ENCODE measurements at regions not wholly inside any gene's neighbourhood (a gene's known extent, or its start where the extent isn't known, plus 50 kb on each side); places are given as distances from the start of the nearest gene placed in this dataset.

- no peak overlapping the region for H3K27ac ChIP-seq
- TF ChIP-seq CTCF (conservative IDR thresholded peaks at IDR 0.05): no peak
These were observed 68.0 kb upstream of the OSBPL8 start for GRCh38 chr12:76627346-76628135.

DNA sequence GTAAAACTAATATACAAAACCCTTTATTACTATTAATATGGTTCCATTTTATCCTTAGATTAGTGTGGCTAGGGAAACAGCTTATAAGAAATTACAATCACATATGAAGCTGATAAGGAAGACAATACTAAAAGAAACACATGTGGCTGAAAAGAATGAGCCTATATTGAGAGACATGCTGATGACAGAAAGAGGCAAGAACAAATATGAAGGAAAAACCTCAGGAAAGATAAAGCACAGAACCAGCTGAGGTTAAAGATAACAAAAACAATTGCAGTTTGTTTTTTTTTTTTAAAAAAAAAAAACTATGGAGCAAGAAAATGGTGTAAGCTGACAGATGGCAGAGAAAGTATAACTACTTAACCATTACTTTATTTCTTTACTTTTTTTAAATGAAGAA, 69.2 kb upstream of the OSBPL8 start:
- H3K27ac ChIP-seq: no peak overlapping the region
- TF ChIP-seq CTCF (conservative IDR thresholded peaks at IDR 0.05): no peak

DNA sequence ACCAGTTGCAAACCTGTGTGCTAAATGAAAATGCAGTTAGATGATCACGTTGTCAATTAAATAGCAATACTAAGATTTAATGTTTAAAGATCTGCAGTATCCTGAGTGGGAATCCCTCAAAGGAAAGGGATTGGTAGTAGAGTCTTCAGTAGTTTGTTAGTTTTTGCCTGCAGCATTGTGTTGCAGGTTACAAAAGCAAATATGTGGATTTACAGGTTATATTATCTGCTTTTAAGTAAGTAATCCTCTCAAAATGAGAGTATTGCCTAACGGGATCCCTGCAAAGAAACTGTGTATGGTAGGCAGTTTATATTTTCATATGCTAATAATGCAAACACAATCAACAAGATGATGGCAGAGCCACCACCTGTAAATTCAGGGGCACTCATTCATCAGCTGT, 72.2 kb upstream of the OSBPL8 start:
- no peak overlapping the region for H3K27ac ChIP-seq
- TF ChIP-seq CTCF (conservative IDR thresholded peaks at IDR 0.05): no peak

DNA sequence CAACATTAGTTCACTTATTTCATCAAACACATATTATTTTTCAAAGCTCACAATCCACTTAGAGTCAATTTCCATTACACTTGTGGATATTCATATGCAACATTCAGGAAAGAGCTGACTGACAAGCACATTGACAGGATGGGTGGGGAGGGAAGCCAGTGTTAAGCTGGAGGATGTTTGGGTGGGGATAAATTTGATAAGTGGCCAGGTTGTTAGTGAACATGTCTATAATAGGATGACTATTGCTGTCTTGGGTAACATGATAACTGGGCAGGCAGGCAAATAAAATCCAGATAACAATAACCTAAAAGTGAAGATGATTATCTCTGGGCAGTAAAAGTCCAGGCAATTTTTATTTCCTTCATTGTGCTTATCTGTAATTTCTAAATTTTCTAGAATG, 73.8 kb upstream of the OSBPL8 start:
- peak overlapping the region; percentile 23; the same call in 1 of the 2 replicates for H3K27ac ChIP-seq
- no peak for TF ChIP-seq CTCF (conservative IDR thresholded peaks at IDR 0.05)

DNA sequence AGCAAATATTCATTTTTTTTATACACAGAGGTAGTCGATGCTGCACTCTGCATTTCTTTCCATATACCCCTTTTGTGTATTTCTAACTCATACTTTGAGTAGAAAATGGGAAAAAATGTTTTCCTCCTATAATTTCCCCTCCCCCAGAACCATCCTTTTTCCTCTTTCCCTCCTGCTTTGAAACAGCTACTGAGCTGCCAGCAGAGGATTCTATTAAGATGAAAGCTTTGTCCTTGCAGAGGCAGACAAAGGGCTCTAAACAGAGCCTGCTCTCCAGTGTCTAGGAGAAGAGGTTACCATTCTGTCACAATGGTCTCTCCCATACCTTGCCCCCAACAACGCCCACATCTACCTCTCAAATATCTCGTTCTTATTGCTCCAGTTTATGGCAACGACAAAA, 74.6 kb upstream of the OSBPL8 start:
- TF ChIP-seq CTCF (conservative IDR thresholded peaks at IDR 0.05): no peak
- peak overlapping the region; percentile 23; the same call in 1 of the 2 replicates for H3K27ac ChIP-seq

DNA sequence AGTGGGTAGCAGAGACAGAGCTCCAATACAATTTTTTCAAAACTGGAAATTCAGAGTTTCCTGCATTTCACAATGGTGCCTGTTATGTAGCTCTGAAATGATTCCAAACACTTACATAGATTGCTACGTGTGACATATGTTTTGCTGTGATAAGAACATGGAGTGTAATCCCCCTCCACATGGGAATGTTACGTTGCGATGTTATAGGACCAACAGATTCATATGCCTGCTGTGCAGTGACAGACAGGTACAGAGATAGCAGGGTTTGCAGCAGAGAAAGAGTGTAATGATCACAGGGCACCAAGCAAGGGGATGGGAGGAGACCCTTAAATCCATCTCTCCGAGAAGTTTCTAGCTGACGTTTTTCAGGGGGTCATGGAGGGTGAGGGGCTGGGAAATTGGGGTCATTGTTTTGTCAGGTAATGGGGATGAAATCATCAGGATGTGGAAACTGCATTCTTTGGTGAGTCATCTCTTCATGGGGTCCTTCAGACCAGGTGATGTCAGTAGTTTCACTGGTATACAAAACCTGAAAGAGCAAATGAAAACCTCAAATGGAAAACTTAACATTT, 76.6 kb upstream of the OSBPL8 start:
- no peak for TF ChIP-seq CTCF (conservative IDR thresholded peaks at IDR 0.05)
- H3K27ac ChIP-seq: no peak overlapping the region

DNA sequence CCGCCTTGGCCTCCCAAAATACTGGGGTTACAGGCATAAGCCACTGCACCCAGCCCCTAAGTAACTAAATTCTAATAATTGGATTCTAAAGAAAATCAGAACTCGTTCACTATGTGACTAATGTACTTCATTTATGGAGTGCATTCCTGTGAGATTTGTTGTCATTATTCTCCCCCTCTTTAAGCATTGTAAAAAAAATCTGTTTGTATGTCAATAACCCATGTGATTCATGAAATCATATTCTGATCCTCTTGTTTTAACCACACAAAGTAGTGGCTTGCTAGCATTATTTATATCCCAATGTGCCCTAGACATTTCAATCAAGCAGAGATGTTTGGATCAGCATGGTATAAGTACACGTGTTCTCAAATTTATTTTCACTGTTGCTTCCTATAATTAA, 78.2 kb upstream of the OSBPL8 start:
- TF ChIP-seq CTCF (conservative IDR thresholded peaks at IDR 0.05): no peak
- no peak overlapping the region for H3K27ac ChIP-seq

Measured in VCaP (cell line).